Psoas muscle (tissue), 7 donors: ENCODE measurements at regions not wholly inside any gene's neighbourhood (a gene's known extent, or its start where the extent isn't known, plus 50 kb on each side); places are given as distances from the start of the nearest gene placed in this dataset.

Experiments used
- ATAC-seq, 4 donors: fragments of 200-7000 bp; cut with Tn5 transposase; one replicate each; pipeline ENCODE4 v1.9.1; 2020; ENCODE audit warnings: moderate library complexity in 3 of 4, mild to moderate bottlenecking in 2 of 4
- DNase-seq, 2 donors: peaks; one replicate each; pipeline ENCODE4 v3.0.0-alpha.2; 2020
- H3K27ac ChIP-seq: fragments of 200-600 bp; one replicate; pipeline ENCODE4 v1.8.0; 2022
- H3K27me3 ChIP-seq, 3 donors: fragments of 200-600 bp in 1 of 3; one replicate each; pipeline versions ENCODE4 v1.6.1 to v1.8.0; 2013 to 2022; ENCODE audit warnings: low read length in 2 of 3, mild to moderate bottlenecking in 2 of 3, moderate library complexity in 1 of 3; ENCODE audit not compliant: insufficient read depth in 3 of 3
- H3K36me3 ChIP-seq, 2 donors: fragments of 200-600 bp in 1 of 2; one replicate each; pipeline versions ENCODE4 v1.6.1 to v1.8.0; 2013 to 2022; ENCODE audit warnings: low read depth in 1 of 2, mild to moderate bottlenecking in 1 of 2, moderate library complexity in 1 of 2; ENCODE audit not compliant: insufficient read depth in 1 of 2
- H3K4me1 ChIP-seq: fragments of 200-600 bp; one replicate; pipeline ENCODE4 v1.8.0; 2022
- H3K4me3 ChIP-seq: fragments of 200-600 bp; one replicate; pipeline ENCODE4 v1.8.0; 2022; ENCODE audit warnings: mild to moderate bottlenecking
- H3K9me3 ChIP-seq: fragments of 200-600 bp; one replicate; pipeline ENCODE4 v1.8.0; 2022
- WGBS, 3 donors: extraction: QIAGEN DNeasy Blood & Tissue Kit; methylation state at CpG; one replicate each; pipeline versions ENCODE4 v1.1.6 to v1.1.7; 2013; 5-methylcytosine and 5-hydroxymethylcytosine counted together
- intact Hi-C, 2 donors: fragments of 100-400 bp; cut with DNase I; formaldehyde crosslinking; loops; one replicate each; pipeline versions ENCODE4 v1.11.0 to v1.14.2; 2022
- TF ChIP-seq, protein P1 (sequence below): fragments of 200-600 bp; IDR thresholded peaks from one replicate; pipeline ENCODE4 v1.8.0; 2022; ENCODE audit warnings: antibody characterized with exemption
- donor health status: healthy with polysubstance abuse.
- donor health status: DM: no; HTN: no; CAD: no; lungs with moderate emphysema.
- donor health status: Bipolar disorder and iron deficiency.
- donor health status: healthy.
- donor health status: DM: yes; HTN: yes; CAD: no.
- donor health status: DM: no; HTN: no; CAD: no.
- donor health status: DM: yes; HTN: yes; CAD: no.

DNA sequence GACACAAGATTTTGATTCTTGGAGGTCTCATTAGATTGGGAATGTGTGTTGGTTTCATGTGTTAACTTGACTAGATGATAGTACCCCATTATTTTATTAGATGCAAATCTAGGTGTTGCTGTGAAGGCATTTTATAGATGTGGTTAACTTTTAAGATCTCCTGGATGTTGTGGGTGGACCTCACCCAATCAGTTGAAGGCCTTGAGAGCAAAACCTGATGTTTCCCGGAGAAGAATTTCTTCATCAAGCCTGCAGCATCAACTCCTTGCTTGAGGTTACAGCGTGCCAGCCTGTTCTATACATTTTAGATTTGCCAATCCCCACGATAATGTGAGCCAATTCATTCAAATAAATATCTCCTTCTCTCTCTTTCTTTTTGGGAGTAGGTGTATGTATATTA, 66.8 kb upstream of the EXOC2 start:
- Histone ChIP-seq H3K27me3 (peaks cover 0 to 11% (median 0%) of the 10 kb centered on the region in 3 donors), H3K4me3 (no peak overlapping the region), H3K36me3 (no peaks in the 10 kb centered on the region), H3K9me3 (no peaks in the 10 kb centered on the region), H3K4me1 (no peaks in the 10 kb centered on the region), H3K27ac (no peak overlapping the region)
- WGBS, 3 donors, result 86 to 88% (median 87%) methylated on average over 3 of the region's 3 CpGs
- TF ChIP-seq, protein P1, sequence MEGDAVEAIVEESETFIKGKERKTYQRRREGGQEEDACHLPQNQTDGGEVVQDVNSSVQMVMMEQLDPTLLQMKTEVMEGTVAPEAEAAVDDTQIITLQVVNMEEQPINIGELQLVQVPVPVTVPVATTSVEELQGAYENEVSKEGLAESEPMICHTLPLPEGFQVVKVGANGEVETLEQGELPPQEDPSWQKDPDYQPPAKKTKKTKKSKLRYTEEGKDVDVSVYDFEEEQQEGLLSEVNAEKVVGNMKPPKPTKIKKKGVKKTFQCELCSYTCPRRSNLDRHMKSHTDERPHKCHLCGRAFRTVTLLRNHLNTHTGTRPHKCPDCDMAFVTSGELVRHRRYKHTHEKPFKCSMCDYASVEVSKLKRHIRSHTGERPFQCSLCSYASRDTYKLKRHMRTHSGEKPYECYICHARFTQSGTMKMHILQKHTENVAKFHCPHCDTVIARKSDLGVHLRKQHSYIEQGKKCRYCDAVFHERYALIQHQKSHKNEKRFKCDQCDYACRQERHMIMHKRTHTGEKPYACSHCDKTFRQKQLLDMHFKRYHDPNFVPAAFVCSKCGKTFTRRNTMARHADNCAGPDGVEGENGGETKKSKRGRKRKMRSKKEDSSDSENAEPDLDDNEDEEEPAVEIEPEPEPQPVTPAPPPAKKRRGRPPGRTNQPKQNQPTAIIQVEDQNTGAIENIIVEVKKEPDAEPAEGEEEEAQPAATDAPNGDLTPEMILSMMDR, result no peak
- ATAC-seq (no peak), DNase-seq (no peak)
- intact Hi-C loops, result no loop called here

DNA sequence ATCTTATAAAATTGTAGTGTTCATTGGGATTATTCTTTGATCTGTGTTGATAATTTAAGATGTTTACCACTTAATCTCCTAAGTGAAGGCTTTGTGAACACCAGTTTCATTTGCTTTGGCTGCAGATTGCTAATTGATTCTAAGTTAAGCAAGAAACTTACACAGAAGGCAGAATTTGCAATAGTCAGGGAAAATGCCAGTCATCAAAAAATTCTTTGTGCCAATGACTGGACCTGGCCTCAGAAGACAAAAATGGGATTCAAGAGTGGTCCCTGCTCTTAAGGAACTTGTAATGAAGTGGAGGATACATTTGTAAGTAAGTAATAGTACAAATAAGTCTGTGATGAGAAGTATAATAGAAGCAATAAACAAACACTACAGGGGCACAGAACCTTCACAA, 63.3 kb upstream of the EXOC2 start:
- DNase-seq (no peak), ATAC-seq (no peak)
- TF ChIP-seq, protein P1, result no peak
- intact Hi-C loops, result no loop called here
- Histone ChIP-seq H3K36me3 (no peaks in the 10 kb centered on the region), H3K9me3 (no peaks in the 10 kb centered on the region), H3K27ac (no peak overlapping the region), H3K27me3 (no peaks in the 10 kb centered on the region), H3K4me3 (no peak overlapping the region), H3K4me1 (no peaks in the 10 kb centered on the region)

DNA sequence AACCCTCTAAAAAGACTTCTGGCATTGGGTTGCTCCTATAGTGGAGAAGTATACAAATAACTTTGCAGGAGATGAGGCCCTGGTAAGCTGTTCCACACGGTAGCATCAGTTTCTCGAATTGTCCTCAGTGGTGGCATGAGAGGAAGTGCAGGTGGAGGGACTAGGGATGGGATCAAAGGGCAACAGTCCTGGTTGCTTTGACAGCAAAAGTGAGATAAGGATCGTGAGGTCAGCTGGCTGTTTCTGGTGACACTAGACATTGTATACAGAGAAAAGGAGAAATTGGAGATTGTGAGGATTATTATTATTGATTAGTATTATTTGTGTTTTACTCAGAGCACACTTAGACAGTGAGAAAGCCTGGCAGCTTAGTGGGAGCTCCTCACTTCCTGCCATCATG, 61.3 kb upstream of the EXOC2 start:
- DNase-seq (no peak), ATAC-seq (no peak)
- 71 to 83% (median 77%) methylated on average over 3 of the region's 3 CpGs for WGBS, 3 donors
- Histone ChIP-seq H3K9me3 (peaks cover 4% of the 10 kb centered on the region), H3K36me3 (no peaks in the 10 kb centered on the region), H3K27me3 (no peaks in the 10 kb centered on the region), H3K4me1 (no peaks in the 10 kb centered on the region), H3K4me3 (no peak overlapping the region), H3K27ac (no peak overlapping the region)
- TF ChIP-seq, protein P1, result no peak
- intact Hi-C loops, result no loop called here

DNA sequence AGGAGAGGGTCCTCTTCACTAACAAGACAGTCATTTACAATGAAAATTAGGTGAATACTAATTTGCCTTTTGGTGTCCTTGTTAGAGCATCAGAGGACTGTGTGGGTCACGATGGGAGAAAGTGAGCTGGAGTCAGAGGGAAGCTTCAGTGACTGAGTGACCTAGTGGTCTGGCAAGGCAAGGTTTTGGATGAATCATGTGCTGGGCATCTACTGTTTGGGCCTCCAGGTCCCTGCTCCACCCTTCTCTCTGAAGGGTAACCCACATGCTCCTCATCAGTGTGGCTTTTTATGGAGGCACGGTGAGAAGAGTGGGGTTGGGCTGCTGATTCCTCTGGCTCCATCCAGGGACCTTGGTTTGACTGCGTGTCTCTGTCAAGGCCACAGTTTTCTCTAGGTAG, 60.5 kb upstream of the EXOC2 start:
- H3K4me3 ChIP-seq, result no peak overlapping the region
- H3K4me1 ChIP-seq, result no peaks in the 10 kb centered on the region
- 81 to 88% (median 88%) methylated on average over 3 of the region's 3 CpGs for WGBS, 3 donors
- DNase-seq, result no peak
- TF ChIP-seq, protein P1, result no peak
- peaks cover 4% of the 10 kb centered on the region for H3K9me3 ChIP-seq
- no peak overlapping the region for H3K27ac ChIP-seq
- no peak for ATAC-seq
- no peaks in the 10 kb centered on the region for H3K36me3 ChIP-seq
- intact Hi-C loops, result no loop called here
- H3K27me3 ChIP-seq, result no peaks in the 10 kb centered on the region

- H3K27ac ChIP-seq, result no peak overlapping the region
- WGBS, 3 donors, result 95 to 98% (median 95%) methylated on average over 2 of the region's 2 CpGs
- TF ChIP-seq, protein P1, result no peak
- no peak for ATAC-seq
- H3K4me3 ChIP-seq, result no peak overlapping the region
- DNase-seq, result no peak
- H3K36me3 ChIP-seq, result no peaks in the 10 kb centered on the region
- H3K27me3 ChIP-seq, result no peaks in the 10 kb centered on the region
- intact Hi-C loops, result no loop called here
- H3K9me3 ChIP-seq, result peaks cover 4% of the 10 kb centered on the region
- H3K4me1 ChIP-seq, result no peaks in the 10 kb centered on the region
These were observed 59.5 kb upstream of the EXOC2 start for GRCh38 chr6:752438-752837.
